HCT116 (cell line): ENCODE measurements at regions not wholly inside any gene's neighbourhood (a gene's known extent, or its start where the extent isn't known, plus 50 kb on each side); places are given as distances from the start of the nearest gene placed in this dataset.

ENCODE experiments used
- ATAC-seq: fragments of 200-7000 bp; cut with Tn5 transposase; 2 replicates; pipeline ENCODE4 v1.9.1; 2020; ENCODE audit warnings: mild to moderate bottlenecking, moderate library complexity
- BruUV-seq: library from RNA; stranded (reverse); fragments of 400-500 nt; replicated peaks from 2 replicates; lab custom pipeline; 2021; lab: Mats Ljungman, UMichigan
- CTCF ChIA-PET: fragments of 300-600 bp; sonication (Branson Sonifier 250); formaldehyde crosslinking; loops from one replicate; lab custom pipeline; 2021; ENCODE audit warnings: antibody characterized with exemption; lab: Charles Lee
- POLR2A ChIA-PET: fragments of 300-600, 350-600 bp; sonication (Branson Sonifier 250); formaldehyde crosslinking; loops from one replicate; lab custom pipeline; 2021; ENCODE audit warnings: antibody characterized with exemption; lab: Charles Lee
- RAD21 ChIA-PET, 2 experiments: fragments of 300-600 bp; sonication (Branson Sonifier 250); formaldehyde crosslinking; loops; one replicate each; lab custom pipeline; 2023; ENCODE audit warnings: low total read pairs in 2 of 2; ENCODE audit not compliant: uncharacterized antibody in 2 of 2, unreplicated experiment in 2 of 2, low non-redundant PET in 1 of 2; lab: Charles Lee
- DNase-seq: peaks from one replicate; pipeline ENCODE4 v3.0.0-alpha.2; 2010; ENCODE audit warnings: low read depth, low spot score
- H2AFZ ChIP-seq: fragments of 200-600 bp; shearing (Covaris generic), sonication (generic); 2 replicates; pipeline ENCODE4 v1.6.1; 2017; ENCODE audit warnings: low read depth, mixed run types, mixed read lengths, antibody characterized with exemption, low read length; ENCODE audit not compliant: poor library complexity, severe bottlenecking
- H3K27ac ChIP-seq: 2 replicates; pipeline ENCODE4 v1.5.1; 2012; ENCODE audit warnings: low read depth, low read length
- H3K27me3 ChIP-seq: fragments of 200-600 bp; sonication (generic); 2 replicates; pipeline ENCODE4 v1.6.1; 2016; ENCODE audit warnings: mixed run types, low read length, mixed read lengths; ENCODE audit not compliant: insufficient read depth
- H3K36me3 ChIP-seq, 2 experiments: fragments of 200-500 bp in 1 of 2; fragments of 200-600 bp in 1 of 2; sonication (Bioruptor generic) in 1 of 2; sonication (generic) in 1 of 2; 2 replicates each; pipeline versions ENCODE4 v1.5.1 to v1.6.1; 2014 to 2016; ENCODE audit warnings: low read length in 2 of 2, inconsistent platforms in 1 of 2, mixed read lengths in 1 of 2, mixed run types in 1 of 2; ENCODE audit not compliant: insufficient read depth in 2 of 2, control insufficient read depth in 1 of 2
- H3K4me1 ChIP-seq, 2 experiments: fragments of 200-600 bp in 1 of 2; sonication (generic) in 1 of 2; 2 replicates each; pipeline versions ENCODE4 v1.5.1 to v1.6.1; 2012 to 2017; ENCODE audit warnings: low read length in 2 of 2, inconsistent platforms in 1 of 2, mild to moderate bottlenecking in 1 of 2, mixed read lengths in 1 of 2, mixed run types in 1 of 2, moderate library complexity in 1 of 2; ENCODE audit not compliant: insufficient read depth in 2 of 2, control insufficient read depth in 1 of 2
- H3K4me2 ChIP-seq: fragments of 200-600 bp; sonication (generic); 2 replicates; pipeline ENCODE4 v1.6.1; 2017; ENCODE audit warnings: mixed run types, low read length, mixed read lengths
- H3K4me3 ChIP-seq, 2 experiments: fragments of 200-600 bp in 1 of 2; sonication (generic) in 1 of 2; replicated peaks in 1 of 2; 2 replicates each; pipeline ENCODE4 v1.5.1; 2011 to 2016; ENCODE audit warnings: low read length in 2 of 2, control low read depth in 1 of 2, low read depth in 1 of 2, mild to moderate bottlenecking in 1 of 2, mixed read lengths in 1 of 2, mixed run types in 1 of 2
- H3K79me2 ChIP-seq: fragments of 200-600 bp; sonication (generic); 2 replicates; pipeline ENCODE4 v1.6.1; 2017; ENCODE audit warnings: mild to moderate bottlenecking, mixed run types, low read length, moderate library complexity, mixed read lengths; ENCODE audit not compliant: insufficient read depth
- H3K9ac ChIP-seq: fragments of 200-600 bp; sonication (generic); 2 replicates; pipeline ENCODE4 v1.6.1; 2016; ENCODE audit warnings: low read length, mixed read lengths
- H3K9me2 ChIP-seq: fragments of 200-600 bp; sonication (generic), shearing (Covaris generic); 2 replicates; pipeline ENCODE4 v1.6.1; 2017; ENCODE audit warnings: mixed run types, mild to moderate bottlenecking, moderate library complexity; ENCODE audit not compliant: insufficient read depth
- H3K9me3 ChIP-seq, 2 experiments: fragments of 200-500 bp in 1 of 2; fragments of 200-600 bp in 1 of 2; sonication (Bioruptor generic) in 1 of 2; sonication (generic) in 1 of 2; 2 replicates each; pipeline ENCODE4 v1.6.1; 2014 to 2017; ENCODE audit warnings: low read length in 2 of 2, mixed read lengths in 2 of 2, inconsistent platforms in 1 of 2, low read depth in 1 of 2, mild to moderate bottlenecking in 1 of 2, mixed run types in 1 of 2, moderate library complexity in 1 of 2; ENCODE audit not compliant: control insufficient read depth in 1 of 2, insufficient read depth in 1 of 2
- H4K20me1 ChIP-seq: fragments of 200-600 bp; sonication (generic), shearing (Covaris generic); 2 replicates; pipeline ENCODE4 v1.6.1; 2017; ENCODE audit warnings: mixed run types, mild to moderate bottlenecking, moderate library complexity; ENCODE audit not compliant: insufficient read depth
- ATF3 ChIP-seq: IDR thresholded peaks from 2 replicates; pipeline ENCODE4 v1.6.1; 2012
- CBX3 ChIP-seq: IDR thresholded peaks from 2 replicates; pipeline ENCODE4 v1.6.1; 2012; ENCODE audit warnings: low read depth
- CEBPB ChIP-seq: IDR thresholded peaks from 2 replicates; pipeline ENCODE4 v1.6.1; 2012; ENCODE audit warnings: low read depth
- CTCF ChIP-seq, 3 experiments: fragments of 200-600 bp in 1 of 3; sonication (generic) in 1 of 3; IDR thresholded peaks in 2 of 3; conservative IDR thresholded peaks in 1 of 3; 2 replicates each; pipeline ENCODE4 v1.5.1; 2012 to 2017; ENCODE audit warnings: low read depth in 2 of 3, low read length in 2 of 3, antibody characterized with exemption in 1 of 3, borderline replicate concordance in 1 of 3, control low read depth in 1 of 3, mild to moderate bottlenecking in 1 of 3, mixed read lengths in 1 of 3, mixed run types in 1 of 3, moderate library complexity in 1 of 3; ENCODE audit not compliant: insufficient read depth in 1 of 3
- EGR1 ChIP-seq: IDR thresholded peaks from 2 replicates; pipeline ENCODE4 v1.6.1; 2012; ENCODE audit warnings: low read depth
- ELF1 ChIP-seq: IDR thresholded peaks from 2 replicates; pipeline ENCODE4 v1.6.1; 2012; ENCODE audit warnings: low read depth, borderline replicate concordance
- EZH2 ChIP-seq: fragments of 200-600 bp; sonication (generic); IDR thresholded peaks from 2 replicates; pipeline ENCODE4 v1.6.1; 2017; ENCODE audit warnings: antibody characterized with exemption, mixed run types
- EZH2phosphoT487 ChIP-seq: fragments of 200-600 bp; IDR thresholded peaks from 2 replicates; pipeline ENCODE4 v1.6.1; 2018; ENCODE audit warnings: antibody characterized with exemption, borderline replicate concordance
- FOSL1 ChIP-seq: IDR thresholded peaks from 2 replicates; pipeline ENCODE4 v1.6.1; 2012; ENCODE audit warnings: low read depth
- JUND ChIP-seq: IDR thresholded peaks from 2 replicates; pipeline ENCODE4 v1.6.1; 2012
- MAX ChIP-seq: IDR thresholded peaks from 2 replicates; pipeline ENCODE4 v1.6.1; 2012
- POLR2AphosphoS5 ChIP-seq: IDR thresholded peaks from 2 replicates; pipeline ENCODE4 v1.6.1; 2011; ENCODE audit warnings: mild to moderate bottlenecking, low read depth, low read length, moderate library complexity
- RAD21 ChIP-seq: IDR thresholded peaks from 2 replicates; pipeline ENCODE4 v1.6.1; 2012; ENCODE audit warnings: low read depth, mild to moderate bottlenecking
- REST ChIP-seq: IDR thresholded peaks from 2 replicates; pipeline ENCODE4 v1.6.1; 2012; ENCODE audit warnings: low read depth
- SIN3A ChIP-seq: IDR thresholded peaks from 2 replicates; pipeline ENCODE4 v1.6.1; 2012; ENCODE audit warnings: low read depth
- SP1 ChIP-seq: IDR thresholded peaks from 2 replicates; pipeline ENCODE4 v1.6.1; 2012; ENCODE audit warnings: low read depth
- TCF7L2 ChIP-seq: IDR thresholded peaks from 2 replicates; pipeline ENCODE4 v1.7.0; 2011; ENCODE audit warnings: borderline replicate concordance, inconsistent platforms; ENCODE audit not compliant: insufficient read depth, insufficient read length; ENCODE audit errors: extremely low read depth
- YY1 ChIP-seq: IDR thresholded peaks from 2 replicates; pipeline ENCODE4 v1.6.1; 2011; ENCODE audit warnings: low read length, low read depth, moderate library complexity, mild to moderate bottlenecking; ENCODE audit not compliant: insufficient replicate concordance; ENCODE audit errors: extremely low read depth
- ZBTB33 ChIP-seq: IDR thresholded peaks from 2 replicates; pipeline ENCODE4 v1.6.1; 2011; ENCODE audit warnings: mild to moderate bottlenecking, low read length, moderate library complexity; ENCODE audit not compliant: insufficient replicate concordance; ENCODE audit errors: extremely low read depth
- ZNF274 ChIP-seq: fragments of 200-500 bp; sonication (Bioruptor generic); IDR thresholded peaks from 2 replicates; pipeline ENCODE4 v1.6.1; 2014; ENCODE audit warnings: mild to moderate bottlenecking, low read depth, low read length, inconsistent platforms
- intact Hi-C: fragments of 100-400 bp; cut with micrococcal nuclease; formaldehyde crosslinking; loops from 2 replicates; pipeline ENCODE4 v1.10.0; 2022

GRCh38 chr16:50986453-50986852 is 164.6 kb downstream of the SALL1 start:
- POLR2A ChIA-PET = no interaction called here
- DNase-seq (no peak), ATAC-seq (no peak)
- no peaks in the 10 kb centered on the region for H4K20me1 ChIP-seq
- no peaks in the 10 kb centered on the region for H3K9me3 ChIP-seq
- H3K27me3 ChIP-seq = no peaks in the 10 kb centered on the region
- TF ChIP-seq REST = no peak
- no peak for TF ChIP-seq RAD21
- TF ChIP-seq SP1 = no peak
- no peak for TF ChIP-seq CBX3
- TF ChIP-seq TCF7L2 = no peak
- TF ChIP-seq SIN3A = no peak
- no peak for TF ChIP-seq CTCF (IDR thresholded peaks at IDR 0.05 in 2 of 3, conservative IDR thresholded peaks at IDR 0.05 in 1 of 3; ENCODE audit: borderline replicate concordance in 1 of 3, insufficient read depth in 1 of 3, low read depth in 2 of 3, low read length in 2 of 3)
- no peak for TF ChIP-seq CEBPB
- no peak for TF ChIP-seq ZNF274
- TF ChIP-seq EGR1 = no peak
- TF ChIP-seq EZH2 = no peak
- TF ChIP-seq ATF3 = no peak
- TF ChIP-seq JUND = no peak
- TF ChIP-seq POLR2AphosphoS5 = no peak
- no peak for TF ChIP-seq ZBTB33
- no peak for TF ChIP-seq MAX
- TF ChIP-seq FOSL1 = no peak
- no peak for TF ChIP-seq EZH2phosphoT487
- TF ChIP-seq YY1 = no peak
- no peak for TF ChIP-seq ELF1
- H3K4me3 ChIP-seq = no peak overlapping the region
- no peak overlapping the region for H3K27ac ChIP-seq
- intact Hi-C loops = no loop called here
- H3K4me1 ChIP-seq = no peaks in the 10 kb centered on the region
- no peaks in the 10 kb centered on the region for H3K36me3 ChIP-seq
- RAD21 ChIA-PET = no interaction called here
- no peaks in the 10 kb centered on the region for H3K9me2 ChIP-seq
- H2AFZ ChIP-seq = no peak overlapping the region
- no peaks in the 10 kb centered on the region for H3K79me2 ChIP-seq
- CTCF ChIA-PET = no interaction called here
- no peak overlapping the region for H3K4me2 ChIP-seq
- no peak overlapping the region for H3K9ac ChIP-seq
- no TSS peak for BruUV-seq
